ENCODE measurements at regions not wholly inside any gene's neighbourhood (a gene's known extent, or its start where the extent isn't known, plus 50 kb on each side); places are given as distances from the start of the nearest gene placed in this dataset.

DNA sequence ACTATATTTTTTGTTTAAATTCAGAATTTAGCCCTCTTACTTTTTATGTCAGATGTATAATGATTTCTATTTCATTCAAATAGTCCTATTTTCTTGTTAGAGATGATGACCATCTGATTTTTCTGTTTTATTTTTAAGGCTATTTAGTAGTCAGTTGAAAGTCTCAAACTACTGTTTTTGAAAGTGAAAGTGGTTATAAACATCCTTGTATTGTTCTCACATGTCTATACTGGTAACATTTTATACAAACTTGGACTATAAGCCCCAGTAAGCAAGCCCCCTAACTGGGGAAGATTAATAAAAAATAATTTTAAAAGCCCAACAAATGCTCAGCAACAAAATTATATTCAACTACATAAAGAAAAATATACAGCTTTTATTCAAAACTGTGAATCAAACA lies 271.3 kb upstream of the RGS18 start:
- H3K27me3 ChIP-seq (replicated peaks in 1 of 2; ENCODE audit: control insufficient read depth in 2 of 2, insufficient read depth in 2 of 2, low read length in 1 of 2), result no peaks in the 10 kb centered on the region
- H3K36me3 ChIP-seq (ENCODE audit: control insufficient read depth in 2 of 2, insufficient read depth in 2 of 2, low read length in 1 of 2), result no peaks in the 10 kb centered on the region
- H3K79me2 ChIP-seq (ENCODE audit: control insufficient read depth, insufficient read depth, low read length), result no peaks in the 10 kb centered on the region
- no peak overlapping the region for H3K4me2 ChIP-seq (ENCODE audit: control insufficient read depth, insufficient read depth)
- TF ChIP-seq PRDM15 (CRISPR knock-in tag; IDR thresholded peaks at IDR 0.05) (no peak), SPI1 (IDR thresholded peaks at IDR 0.05; ENCODE audit: borderline replicate concordance, insufficient read depth, low read depth, low read length) (no peak), ZBED1 (IDR thresholded peaks at IDR 0.05; ENCODE audit: borderline replicate concordance) (no peak), ZNF24 (IDR thresholded peaks at IDR 0.05) (no peak), SMAD1 (IDR thresholded peaks at IDR 0.05; ENCODE audit: low read depth, partially characterized antibody) (no peak), ZNF384 (IDR thresholded peaks at IDR 0.05; ENCODE audit: borderline replicate concordance, low read depth, low read length) (no peak), TARDBP (IDR thresholded peaks at IDR 0.05; ENCODE audit: borderline replicate concordance) (no peak), SMARCA5 (IDR thresholded peaks at IDR 0.05) (no peak), KDM1A (IDR thresholded peaks at IDR 0.05; ENCODE audit: borderline replicate concordance) (no peak), ZBTB4 (CRISPR knock-in tag; IDR thresholded peaks at IDR 0.05) (no peak), SREBF2 (IDR thresholded peaks at IDR 0.05; ENCODE audit: low read length) (no peak), SIX5 (IDR thresholded peaks at IDR 0.05; ENCODE audit: low read depth, low read length, severe bottlenecking) (no peak), PKNOX1 (IDR thresholded peaks at IDR 0.05) (no peak)
- no peak overlapping the region for H3K9ac ChIP-seq (ENCODE audit: control insufficient read depth, insufficient read depth, low read length)
- H4K20me1 ChIP-seq (ENCODE audit: control insufficient read depth, insufficient read depth), result no peaks in the 10 kb centered on the region
- CTCF ChIA-PET, result no interaction called here
- intact Hi-C loops (cut with micrococcal nuclease; ENCODE audit: unreplicated experiment), result no loop called here
- BruUV-seq (replicated peaks), result no TSS peak
- ATAC-seq (peak; percentile 88), DNase-seq (ENCODE audit: low read depth, low spot score) (no peak), FAIRE-seq (peak; percentile 18)
- RAD21 ChIA-PET (ENCODE audit: unreplicated experiment), result no interaction called here
- no peak overlapping the region for H3K4me3 ChIP-seq
- H3K9me3 ChIP-seq (replicated peaks; ENCODE audit: control insufficient read depth, insufficient read depth, low read length), result no peaks in the 10 kb centered on the region
- in situ Hi-C loops (cut with MboI), result no loop called here
- SMC1A ChIA-PET (ENCODE audit: uncharacterized antibody, unreplicated experiment), result no interaction called here
- POLR2A ChIA-PET, result no interaction called here
- no peaks in the 10 kb centered on the region for H3K4me1 ChIP-seq (ENCODE audit: control insufficient read depth, insufficient read depth, low read length)
- no peak overlapping the region for H2AFZ ChIP-seq (ENCODE audit: control insufficient read depth, low read depth, low read length)
- no peak overlapping the region for H3K27ac ChIP-seq (ENCODE audit: control insufficient read depth, insufficient read depth)

Data from GM12878 (cell line).